ENCODE measurements at regions not wholly inside any gene's neighbourhood (a gene's known extent, or its start where the extent isn't known, plus 50 kb on each side); places are given as distances from the start of the nearest gene placed in this dataset.

- Histone ChIP-seq H4K20me1 (ENCODE audit: insufficient read depth, low read length, poor library complexity, severe bottlenecking) (no peaks in the 10 kb centered on the region), H3K79me2 (ENCODE audit: insufficient read depth, low read length) (no peaks in the 10 kb centered on the region), H3F3A (ENCODE audit: low read depth) (no peaks in the 10 kb centered on the region), H3K4me3 (ENCODE audit: low read length, poor library complexity, severe bottlenecking) (no peak overlapping the region), H3K9me2 (replicated peaks; ENCODE audit: low read depth, low read length) (no peaks in the 10 kb centered on the region), H3K4me2 (ENCODE audit: low read depth, low read length, poor library complexity, severe bottlenecking) (no peak overlapping the region), H3K9ac (ENCODE audit: low read depth, low read length, poor library complexity, severe bottlenecking) (no peak overlapping the region), H3K36me3 (ENCODE audit: insufficient read depth, low read length) (no peaks in the 10 kb centered on the region), H3K27me3 (ENCODE audit: insufficient read depth, low read length, poor library complexity, severe bottlenecking) (no peaks in the 10 kb centered on the region), H3K9me3 (ENCODE audit: insufficient read depth, low read depth, low read length) (no peaks in the 10 kb centered on the region), H3K4me1 (ENCODE audit: insufficient read depth, low read length, poor library complexity, severe bottlenecking) (no peaks in the 10 kb centered on the region), H2AFZ (ENCODE audit: low read length) (no peak overlapping the region)
- TF ChIP-seq CTCF (conservative IDR thresholded peaks at IDR 0.05; ENCODE audit: low read length) (no peak), EZH2phosphoT487 (IDR thresholded peaks at IDR 0.05; ENCODE audit: borderline replicate concordance) (no peak)
These were observed 280.4 kb downstream of the CAAP1 start for GRCh38 chr9:26612211-26612610.

GRCh38 chr9:26606756-26607155 is 285.8 kb downstream of the CAAP1 start:
- Histone ChIP-seq H3K4me1 (ENCODE audit: insufficient read depth, low read length, poor library complexity, severe bottlenecking) (no peaks in the 10 kb centered on the region), H3K27me3 (ENCODE audit: insufficient read depth, low read length, poor library complexity, severe bottlenecking) (no peaks in the 10 kb centered on the region)

GRCh38 chr9:26605367-26605766 is 287.2 kb downstream of the CAAP1 start:
- no peak for TF ChIP-seq CTCF (conservative IDR thresholded peaks at IDR 0.05; ENCODE audit: low read length)
- TF ChIP-seq EZH2phosphoT487 (IDR thresholded peaks at IDR 0.05; ENCODE audit: borderline replicate concordance): no peak
- Histone ChIP-seq H3F3A (ENCODE audit: low read depth) (no peaks in the 10 kb centered on the region), H3K79me2 (ENCODE audit: insufficient read depth, low read length) (no peaks in the 10 kb centered on the region), H4K20me1 (ENCODE audit: insufficient read depth, low read length, poor library complexity, severe bottlenecking) (no peaks in the 10 kb centered on the region), H3K9me2 (replicated peaks; ENCODE audit: low read depth, low read length) (no peaks in the 10 kb centered on the region), H3K4me2 (ENCODE audit: low read depth, low read length, poor library complexity, severe bottlenecking) (no peak overlapping the region), H3K36me3 (ENCODE audit: insufficient read depth, low read length) (no peaks in the 10 kb centered on the region), H3K9me3 (ENCODE audit: insufficient read depth, low read depth, low read length) (no peaks in the 10 kb centered on the region), H3K9ac (ENCODE audit: low read depth, low read length, poor library complexity, severe bottlenecking) (no peak overlapping the region), H3K27me3 (ENCODE audit: insufficient read depth, low read length, poor library complexity, severe bottlenecking) (no peaks in the 10 kb centered on the region), H2AFZ (ENCODE audit: low read length) (no peak overlapping the region), H3K4me1 (ENCODE audit: insufficient read depth, low read length, poor library complexity, severe bottlenecking) (no peaks in the 10 kb centered on the region), H3K4me3 (ENCODE audit: low read length, poor library complexity, severe bottlenecking) (no peak overlapping the region)

More at GRCh38 chr9:26606756-26607155, 285.8 kb downstream of the CAAP1 start:
- no peak overlapping the region for H3K9ac ChIP-seq (ENCODE audit: low read depth, low read length, poor library complexity, severe bottlenecking)
- H3K4me3 ChIP-seq (ENCODE audit: low read length, poor library complexity, severe bottlenecking): no peak overlapping the region
- H3K36me3 ChIP-seq (ENCODE audit: insufficient read depth, low read length): no peaks in the 10 kb centered on the region
- H3K9me3 ChIP-seq (ENCODE audit: insufficient read depth, low read depth, low read length): no peaks in the 10 kb centered on the region
- H3F3A ChIP-seq (ENCODE audit: low read depth): no peaks in the 10 kb centered on the region
- H2AFZ ChIP-seq (ENCODE audit: low read length): no peak overlapping the region
- H3K9me2 ChIP-seq (replicated peaks; ENCODE audit: low read depth, low read length): no peaks in the 10 kb centered on the region
- H4K20me1 ChIP-seq (ENCODE audit: insufficient read depth, low read length, poor library complexity, severe bottlenecking): no peaks in the 10 kb centered on the region
- no peak overlapping the region for H3K4me2 ChIP-seq (ENCODE audit: low read depth, low read length, poor library complexity, severe bottlenecking)
- no peaks in the 10 kb centered on the region for H3K79me2 ChIP-seq (ENCODE audit: insufficient read depth, low read length)
- no peak for TF ChIP-seq CTCF (conservative IDR thresholded peaks at IDR 0.05; ENCODE audit: low read length)
- no peak for TF ChIP-seq EZH2phosphoT487 (IDR thresholded peaks at IDR 0.05; ENCODE audit: borderline replicate concordance)
